AG08396 (cell line): ENCODE measurements at regions not wholly inside any gene's neighbourhood (a gene's known extent, or its start where the extent isn't known, plus 50 kb on each side); places are given as distances from the start of the nearest gene placed in this dataset.
"Not testable (repeated sequence)": the region's sequence is repeated elsewhere in the genome, so short reads cannot be mapped to it uniquely, and the experiment has no call there.

ENCODE experiments used
- DNase-seq: peaks from one replicate; pipeline ENCODE4 v3.0.0; 2012; ENCODE audit warnings: low spot score, mixed read lengths

GRCh38 chr11:98703779-98704556 lies 316.8 kb upstream of the CNTN5 start:
- DNase-seq: no peak

GRCh38 chr11:98710026-98710425 lies 310.7 kb upstream of the CNTN5 start:
- no peak for DNase-seq

DNA sequence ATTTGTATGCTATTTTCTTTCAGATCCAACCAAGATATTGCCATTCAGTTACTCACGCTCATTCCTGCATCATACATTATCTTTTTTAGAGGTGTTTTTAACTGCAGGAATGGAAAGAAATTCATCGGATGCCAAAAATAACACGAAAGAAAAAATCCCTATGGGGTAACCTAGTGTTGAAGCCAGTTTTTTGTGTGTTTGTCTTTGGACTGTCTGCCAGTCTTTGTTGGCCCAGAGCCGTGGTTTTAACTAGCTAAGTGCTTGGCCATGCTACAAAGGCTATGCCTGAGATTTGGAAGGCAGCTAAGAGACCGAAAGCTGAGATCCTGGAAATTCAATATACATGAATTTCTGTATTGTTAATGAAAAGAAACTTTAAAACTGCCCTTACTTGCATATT lies 309.8 kb upstream of the CNTN5 start:
- no peak for DNase-seq

GRCh38 chr11:98720951-98721350 lies 299.8 kb upstream of the CNTN5 start:
- DNase-seq: no peak

DNA sequence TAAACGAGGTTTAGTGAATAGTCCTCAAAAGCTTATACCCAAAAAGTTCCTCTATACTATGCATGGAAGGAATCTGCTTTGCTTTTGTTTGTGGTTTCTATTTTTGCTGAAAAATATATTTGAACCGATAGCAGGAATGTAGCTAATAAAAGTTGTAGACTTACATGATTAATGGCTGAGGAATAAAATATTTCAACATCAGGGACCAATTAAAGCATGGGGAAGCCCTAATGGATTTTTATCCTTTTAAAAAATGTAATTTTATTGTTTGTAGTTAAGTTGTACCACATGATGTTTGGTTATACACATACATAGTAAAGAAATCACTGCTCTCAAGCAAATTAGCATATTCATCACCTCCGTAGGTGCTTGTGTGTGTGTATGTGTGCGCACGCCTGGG lies 295.3 kb upstream of the CNTN5 start:
- DNase-seq: no peak

- no peak for DNase-seq
Measured at GRCh38 chr11:98728421-98728820, 292.3 kb upstream of the CNTN5 start.

DNA sequence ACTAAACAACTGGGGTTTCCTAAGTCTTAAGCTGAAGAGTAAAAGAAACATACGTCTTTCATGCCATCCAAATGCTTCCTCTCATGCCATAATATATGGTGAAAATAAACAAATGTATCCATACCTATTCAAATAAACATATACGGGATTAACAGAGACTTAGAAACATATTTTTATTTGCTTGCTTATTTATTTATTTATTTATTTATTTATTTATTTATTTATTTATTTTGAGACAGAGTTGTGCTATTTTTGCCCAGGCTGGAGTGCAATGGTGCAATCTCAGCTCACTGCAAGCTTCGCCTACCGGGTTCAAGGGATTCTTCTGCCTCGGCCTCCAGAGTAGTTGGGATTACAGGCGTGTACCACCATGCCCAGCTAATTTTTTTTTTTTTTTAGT lies 291.6 kb upstream of the CNTN5 start:
- DNase-seq: no peak

DNA sequence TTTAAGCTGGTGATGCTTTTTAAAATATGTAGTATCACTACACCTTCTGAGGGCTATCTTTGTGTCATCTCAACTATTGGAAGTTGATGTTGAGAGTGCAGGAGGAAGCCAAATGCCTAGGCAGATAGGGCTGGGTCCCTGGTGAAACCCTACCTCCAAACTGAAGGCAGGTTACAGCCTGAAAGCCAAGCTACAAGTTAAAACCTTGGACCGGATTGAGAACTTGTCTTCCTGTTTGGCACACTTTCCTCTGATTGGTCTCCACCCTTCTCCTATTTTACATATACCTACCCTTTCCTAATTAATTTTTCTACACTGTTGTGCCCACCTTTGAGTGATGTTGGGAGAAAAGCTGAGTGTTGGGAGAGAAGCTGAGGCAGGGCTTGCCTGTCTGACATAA lies 287.8 kb upstream of the CNTN5 start:
- DNase-seq: no peak

GRCh38 chr11:98733378-98733777 lies 287.4 kb upstream of the CNTN5 start:
- DNase-seq: not testable (repeated sequence)

DNA sequence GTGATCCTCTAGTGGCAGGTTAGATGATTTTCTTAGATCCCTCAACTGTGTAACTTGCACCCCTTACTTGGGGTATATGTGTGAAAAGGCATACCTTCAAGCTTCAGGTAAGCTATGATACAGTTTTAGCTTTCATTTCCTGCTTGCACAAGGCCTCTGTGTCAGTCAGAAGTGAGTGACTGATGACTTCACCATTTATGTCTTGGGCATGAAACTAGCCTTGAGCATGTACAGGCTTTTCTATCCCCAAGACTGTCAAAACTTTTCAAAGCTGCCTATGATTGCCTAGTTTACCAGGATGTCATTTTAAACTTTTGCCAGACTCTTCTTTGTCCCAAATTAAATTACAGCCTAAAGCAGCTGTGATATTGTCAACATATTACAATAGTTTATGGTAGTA lies 286.1 kb upstream of the CNTN5 start:
- no peak for DNase-seq

DNA sequence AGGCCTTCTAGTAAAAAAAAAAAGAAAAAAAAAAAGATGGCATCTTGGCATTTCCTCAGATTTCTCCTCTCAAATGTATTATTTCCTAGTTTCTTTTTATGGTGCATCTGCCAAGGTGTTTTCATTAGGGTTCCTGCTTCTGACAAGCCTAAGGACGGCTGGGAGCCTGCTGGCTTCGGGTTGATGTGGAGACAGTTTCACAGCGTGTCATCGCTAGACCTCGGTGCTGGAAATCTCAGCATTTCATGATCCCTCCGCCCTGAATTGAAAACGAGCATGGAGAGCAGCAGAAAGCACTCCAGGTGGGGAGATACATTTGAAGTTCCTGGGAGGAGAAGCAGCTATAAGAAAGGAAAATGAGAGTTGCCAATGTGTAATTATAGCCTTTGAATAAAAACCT lies 283.9 kb upstream of the CNTN5 start:
- no peak for DNase-seq

DNA sequence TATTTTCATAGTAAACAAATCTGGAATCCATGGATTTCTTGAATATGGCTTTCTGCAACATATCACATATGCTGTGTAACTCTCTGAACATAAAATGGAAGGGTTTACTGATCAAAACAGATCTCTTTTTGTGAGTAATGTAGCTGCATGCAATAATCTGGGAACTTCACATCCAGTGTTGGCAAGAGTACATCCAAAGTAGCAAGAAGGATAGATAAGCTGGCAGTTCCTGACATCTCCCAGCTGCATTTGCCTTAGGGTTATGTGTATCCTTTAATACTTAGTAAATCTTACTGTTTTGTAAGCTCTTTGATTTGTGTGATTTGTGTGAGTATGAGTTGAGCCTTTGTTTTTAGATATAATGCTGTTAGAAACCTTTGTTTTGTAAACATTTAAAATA lies 280.4 kb upstream of the CNTN5 start:
- DNase-seq: no peak

GRCh38 chr11:98763446-98763845 lies 257.3 kb upstream of the CNTN5 start:
- not testable (repeated sequence) for DNase-seq

- no peak for DNase-seq
Measured at GRCh38 chr11:98766903-98767302, 253.8 kb upstream of the CNTN5 start.

DNA sequence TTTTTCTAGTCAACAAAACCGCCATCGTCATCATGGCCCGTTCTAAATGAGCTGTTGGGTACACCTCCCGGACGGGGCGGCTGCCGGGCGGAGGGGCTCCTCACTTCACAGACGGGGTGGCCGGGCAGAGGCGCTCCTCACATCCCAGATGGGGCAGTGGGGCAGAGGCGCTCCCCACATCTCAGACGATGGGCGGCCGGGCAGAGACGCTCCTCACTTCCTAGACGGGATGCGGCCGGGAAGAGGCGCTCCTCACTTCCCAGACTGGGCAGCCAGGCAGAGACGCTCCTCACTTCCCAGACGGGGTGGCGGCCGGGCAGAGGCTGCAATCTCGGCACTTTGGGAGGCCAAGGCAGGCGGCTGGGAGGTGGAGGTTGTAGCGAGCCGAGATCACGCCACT lies 250.7 kb upstream of the CNTN5 start:
- not testable (repeated sequence) for DNase-seq

- DNase-seq: no peak
Measured at GRCh38 chr11:98771791-98772190, 249.0 kb upstream of the CNTN5 start.

GRCh38 chr11:98772893-98773292 lies 247.9 kb upstream of the CNTN5 start:
- no peak for DNase-seq

GRCh38 chr11:98793276-98793675 lies 227.5 kb upstream of the CNTN5 start:
- DNase-seq: no peak

- no peak for DNase-seq
Measured at GRCh38 chr11:98798333-98798732, 222.4 kb upstream of the CNTN5 start.

GRCh38 chr11:98800696-98801095 lies 220.1 kb upstream of the CNTN5 start:
- DNase-seq: no peak

- no peak for DNase-seq
Measured at GRCh38 chr11:98828986-98829708, 191.6 kb upstream of the CNTN5 start.

- DNase-seq: no peak
Measured at GRCh38 chr11:98829971-98830370, 190.8 kb upstream of the CNTN5 start.

DNA sequence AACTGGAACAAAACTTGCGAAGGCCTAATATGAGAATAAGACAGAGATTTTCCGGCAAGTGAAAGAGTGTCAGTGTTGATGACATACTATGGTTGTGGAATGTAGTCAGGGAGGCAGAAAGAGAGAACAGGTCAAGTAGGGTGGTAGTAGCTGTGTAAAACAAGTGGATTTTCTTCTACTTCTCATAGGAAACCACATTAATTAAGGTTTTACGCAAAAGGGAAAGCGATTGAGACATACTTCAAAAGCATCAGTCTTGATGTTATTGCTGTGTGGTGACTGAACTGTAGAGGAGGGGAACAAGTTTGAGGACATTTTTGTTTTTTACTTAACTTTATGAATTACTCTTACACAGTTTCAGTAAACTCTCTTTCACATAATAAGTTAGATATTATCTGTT lies 186.0 kb upstream of the CNTN5 start:
- no peak for DNase-seq

DNA sequence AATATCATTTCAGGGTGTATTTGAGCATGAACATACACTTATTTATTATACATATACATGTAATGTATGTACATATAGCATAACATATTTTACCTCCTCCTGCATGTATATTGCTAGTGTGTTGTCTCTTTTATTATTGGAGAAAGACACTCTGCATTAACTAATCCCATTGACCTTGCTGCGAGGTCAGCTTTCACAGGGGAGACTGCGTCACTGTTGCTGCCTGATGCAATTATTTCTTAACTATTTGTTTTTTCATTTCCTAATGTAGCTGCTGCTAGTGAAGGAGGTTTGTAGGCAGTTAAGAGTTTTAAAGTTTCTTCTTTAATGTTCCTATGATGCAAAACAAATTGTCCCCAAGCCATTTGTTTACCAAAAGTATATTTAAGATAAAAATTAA lies 185.4 kb upstream of the CNTN5 start:
- no peak for DNase-seq
